Caco-2 (cell line): ENCODE measurements at regions not wholly inside any gene's neighbourhood (a gene's known extent, or its start where the extent isn't known, plus 50 kb on each side); places are given as distances from the start of the nearest gene placed in this dataset.

Experiments
- BruUV-seq: library from RNA; stranded (reverse); fragments of 400-500 nt; replicated peaks from 2 replicates; lab custom pipeline; 2021; lab: Mats Ljungman, UMichigan
- CTCF ChIA-PET: fragments of 300-600 bp; sonication (Branson Sonifier 250); formaldehyde crosslinking; loops from one replicate; lab custom pipeline; 2022; ENCODE audit warnings: antibody characterized with exemption; lab: Charles Lee
- POLR2A ChIA-PET: fragments of 300-600 bp; sonication (Branson Sonifier 250); formaldehyde crosslinking; loops from one replicate; lab custom pipeline; 2022; ENCODE audit warnings: antibody characterized with exemption; lab: Charles Lee
- DNase-seq, 2 experiments: peaks; one replicate each; pipeline versions ENCODE4 v3.0.0 to v3.0.0-alpha.2; 2020 to 2022
- H3K27me3 ChIP-seq: replicated peaks from 2 replicates; pipeline ENCODE4 v1.6.0; 2011; ENCODE audit warnings: low read length; ENCODE audit not compliant: control insufficient read depth, insufficient read depth
- H3K36me3 ChIP-seq: 2 replicates; pipeline ENCODE4 v1.5.1; 2011; ENCODE audit warnings: low read length; ENCODE audit not compliant: control insufficient read depth, insufficient read depth
- H3K4me1 ChIP-seq: fragments of 250-450 bp; sonication (Bioruptor Pico); 2 replicates; pipeline ENCODE4 v1.5.1; 2020; ENCODE audit warnings: mild to moderate bottlenecking
- H3K4me3 ChIP-seq: 2 replicates; pipeline ENCODE4 v1.5.1; 2011; ENCODE audit warnings: low read depth, mild to moderate bottlenecking, control low read depth, low read length
- H3K9me3 ChIP-seq: fragments of 250-450 bp; sonication (Bioruptor Pico); 2 replicates; pipeline ENCODE4 v1.5.1; 2020; ENCODE audit warnings: mild to moderate bottlenecking, moderate library complexity
- H3K27ac Mint-ChIP-seq: one replicate; pipeline ENCODE4 v1.8.0; 2022; ENCODE audit warnings: mixed read lengths; ENCODE audit not compliant: unreplicated experiment
- H3K27me3 Mint-ChIP-seq: one replicate; pipeline ENCODE4 v1.8.0; 2022; ENCODE audit warnings: mixed read lengths; ENCODE audit not compliant: insufficient read depth, unreplicated experiment
- H3K36me3 Mint-ChIP-seq: one replicate; pipeline ENCODE4 v1.8.0; 2022; ENCODE audit warnings: mild to moderate bottlenecking, mixed read lengths; ENCODE audit not compliant: insufficient read depth, unreplicated experiment
- H3K4me1 Mint-ChIP-seq: one replicate; pipeline ENCODE4 v1.8.0; 2022; ENCODE audit warnings: low read depth, mixed read lengths; ENCODE audit not compliant: unreplicated experiment
- H3K4me3 Mint-ChIP-seq: one replicate; pipeline ENCODE4 v1.8.0; 2022; ENCODE audit warnings: mild to moderate bottlenecking, moderate library complexity, mixed read lengths; ENCODE audit not compliant: unreplicated experiment
- H3K9me3 Mint-ChIP-seq: one replicate; pipeline ENCODE4 v1.8.0; 2022; ENCODE audit warnings: mixed read lengths; ENCODE audit not compliant: unreplicated experiment
- CTCF ChIP-seq, 2 experiments: fragments of 200-600 bp in 1 of 2; IDR thresholded peaks; 1 replicate in 1 of 2; 2 replicates in 1 of 2; pipeline versions ENCODE4 v1.5.1 to v1.8.0; 2011 to 2022; ENCODE audit warnings: antibody characterized with exemption in 1 of 2, control low read depth in 1 of 2, inconsistent platforms in 1 of 2, low read depth in 1 of 2, low read length in 1 of 2, mild to moderate bottlenecking in 1 of 2, moderate library complexity in 1 of 2; ENCODE audit not compliant: insufficient read depth in 1 of 2, severe bottlenecking in 1 of 2, unreplicated experiment in 1 of 2
- intact Hi-C: fragments of 100-400 bp; cut with micrococcal nuclease; formaldehyde crosslinking; loops from one replicate; pipeline ENCODE4 v1.10.0; 2022; ENCODE audit not compliant: unreplicated experiment

DNA sequence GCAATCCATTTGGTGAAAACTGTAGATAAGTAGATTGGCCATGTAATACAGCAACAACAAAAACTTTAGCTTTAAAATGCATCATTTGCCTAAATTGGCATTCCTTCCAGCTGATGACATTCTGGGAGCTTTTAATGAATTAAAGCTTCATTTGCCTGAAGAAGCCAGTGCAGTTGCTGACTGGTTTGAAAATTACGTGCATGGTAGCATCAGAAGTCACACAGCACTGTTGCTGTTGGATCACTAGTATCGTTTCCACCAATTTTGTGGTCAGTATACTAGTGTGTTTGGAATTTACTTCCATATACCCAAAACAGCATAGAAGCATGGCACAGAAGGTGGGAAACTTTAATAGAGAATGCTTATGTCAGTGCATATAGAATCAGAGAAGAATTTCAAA, 194.9 kb downstream of the ETV1 start:
- ChIA-PET POLR2A (no interaction called here), CTCF (no interaction called here)
- no peak overlapping the region for H3K27ac Mint-ChIP-seq
- H3K27me3 ChIP-seq, result no peaks in the 10 kb centered on the region
- no peaks in the 10 kb centered on the region for H3K4me1 ChIP-seq
- H3K36me3 Mint-ChIP-seq, result no peaks in the 10 kb centered on the region
- no peaks in the 10 kb centered on the region for H3K9me3 ChIP-seq
- H3K4me3 Mint-ChIP-seq, result no peak overlapping the region
- no peaks in the 10 kb centered on the region for H3K4me1 Mint-ChIP-seq
- no peak for TF ChIP-seq CTCF (IDR thresholded peaks at IDR 0.05; ENCODE audit: insufficient read depth in 1 of 2, low read depth in 1 of 2, low read length in 1 of 2, severe bottlenecking in 1 of 2, unreplicated experiment in 1 of 2)
- H3K4me3 ChIP-seq, result no peak overlapping the region
- no peaks in the 10 kb centered on the region for H3K9me3 Mint-ChIP-seq
- intact Hi-C loops, result no loop called here
- peaks cover 4% of the 10 kb centered on the region for H3K27me3 Mint-ChIP-seq
- no peak for DNase-seq
- no TSS peak for BruUV-seq
- no peaks in the 10 kb centered on the region for H3K36me3 ChIP-seq

- POLR2A ChIA-PET, result no interaction called here
- Mint-ChIP-seq H3K9me3 (no peaks in the 10 kb centered on the region), H3K4me3 (no peak overlapping the region), H3K4me1 (no peaks in the 10 kb centered on the region), H3K36me3 (no peaks in the 10 kb centered on the region), H3K27ac (no peak overlapping the region), H3K27me3 (no peaks in the 10 kb centered on the region)
- CTCF ChIA-PET, result no interaction called here
- no peaks in the 10 kb centered on the region for H3K4me1 ChIP-seq
- intact Hi-C loops, result no loop called here
- no peak overlapping the region for H3K4me3 ChIP-seq
- H3K36me3 ChIP-seq, result no peaks in the 10 kb centered on the region
- H3K27me3 ChIP-seq, result no peaks in the 10 kb centered on the region
- no peak for DNase-seq
- BruUV-seq, result no TSS peak
- TF ChIP-seq CTCF (IDR thresholded peaks at IDR 0.05; ENCODE audit: insufficient read depth in 1 of 2, low read depth in 1 of 2, low read length in 1 of 2, severe bottlenecking in 1 of 2, unreplicated experiment in 1 of 2), result no peak
- H3K9me3 ChIP-seq, result no peaks in the 10 kb centered on the region
Observed at GRCh38 chr7:13797545-13797944, 191.9 kb downstream of the ETV1 start.

DNA sequence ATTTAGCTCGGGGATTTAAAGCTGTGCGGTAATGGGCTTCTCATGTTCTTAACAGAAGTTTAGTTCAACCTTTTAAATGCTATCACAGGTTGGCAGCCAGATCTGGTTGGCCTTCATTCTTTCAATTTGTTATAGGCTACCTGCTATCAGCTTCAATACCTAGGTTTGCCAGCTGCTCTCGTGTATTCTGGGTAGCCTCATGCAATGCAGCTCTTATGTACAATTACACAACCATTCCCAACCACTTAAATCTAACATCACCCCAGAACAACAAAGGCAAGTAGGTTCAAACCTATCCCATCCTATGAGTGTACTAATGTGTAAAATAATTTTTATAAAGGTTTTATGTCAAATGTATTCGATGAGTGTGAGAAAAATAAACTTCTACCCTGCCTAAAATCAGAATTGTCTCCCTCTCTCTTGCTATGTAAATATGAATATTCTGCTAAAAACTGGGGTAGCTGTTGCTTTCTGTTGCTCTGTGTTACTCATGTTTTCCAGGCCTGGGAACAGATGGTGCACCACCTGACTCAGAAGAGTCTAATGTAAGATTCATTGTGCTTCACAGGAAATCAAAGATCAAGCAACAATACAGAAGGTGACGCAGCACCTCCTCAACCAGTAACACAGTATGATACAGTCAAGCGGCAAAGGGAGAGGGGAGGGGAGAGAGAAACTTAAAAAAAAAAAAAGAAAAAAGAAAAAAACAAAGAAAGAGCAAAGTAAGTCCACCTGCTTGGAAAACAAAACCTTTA, 188.6 kb downstream of the ETV1 start:
- intact Hi-C loops, result no loop called here
- no peaks in the 10 kb centered on the region for H3K36me3 Mint-ChIP-seq
- no TSS peak for BruUV-seq
- no peaks in the 10 kb centered on the region for H3K9me3 ChIP-seq
- H3K27ac Mint-ChIP-seq, result no peak overlapping the region
- TF ChIP-seq CTCF (IDR thresholded peaks at IDR 0.05; ENCODE audit: insufficient read depth in 1 of 2, low read depth in 1 of 2, low read length in 1 of 2, severe bottlenecking in 1 of 2, unreplicated experiment in 1 of 2), result no peak
- H3K27me3 Mint-ChIP-seq, result no peaks in the 10 kb centered on the region
- H3K36me3 ChIP-seq, result no peaks in the 10 kb centered on the region
- DNase-seq, result no peak
- ChIA-PET CTCF (no interaction called here), POLR2A (no interaction called here)
- no peak overlapping the region for H3K4me3 ChIP-seq
- H3K4me1 Mint-ChIP-seq, result peaks cover 7% of the 10 kb centered on the region
- no peaks in the 10 kb centered on the region for H3K9me3 Mint-ChIP-seq
- H3K4me1 ChIP-seq, result peaks cover 4% of the 10 kb centered on the region; the same call in 1 of the 2 replicates
- H3K27me3 ChIP-seq, result no peaks in the 10 kb centered on the region
- no peak overlapping the region for H3K4me3 Mint-ChIP-seq
